ENCODE measurements at regions not wholly inside any gene's neighbourhood (a gene's known extent, or its start where the extent isn't known, plus 50 kb on each side); places are given as distances from the start of the nearest gene placed in this dataset.

- DNase-seq (ENCODE audit: low read depth in 4 of 4, low spot score in 2 of 4): no peak
These were observed 761.3 kb downstream of the HDGFL1 start for GRCh38 chr6:23330632-23331031.

- no peak for DNase-seq (ENCODE audit: low read depth in 4 of 4, low spot score in 2 of 4)
These were observed 765.0 kb downstream of the HDGFL1 start for GRCh38 chr6:23334360-23334759.

- DNase-seq (ENCODE audit: low read depth in 4 of 4, low spot score in 2 of 4): no peak
These were observed 766.5 kb downstream of the HDGFL1 start for GRCh38 chr6:23335894-23336293.

- no peak for DNase-seq (ENCODE audit: low read depth in 4 of 4, low spot score in 2 of 4)
These were observed 769.9 kb downstream of the HDGFL1 start for GRCh38 chr6:23339268-23339667.

GRCh38 chr6:23340271-23340670, 770.9 kb downstream of the HDGFL1 start:
- DNase-seq (ENCODE audit: low read depth in 4 of 4, low spot score in 2 of 4): no peak

GRCh38 chr6:23343610-23344306, 774.4 kb downstream of the HDGFL1 start:
- no peak for DNase-seq (ENCODE audit: low read depth in 4 of 4, low spot score in 2 of 4)

- DNase-seq (ENCODE audit: low read depth in 4 of 4, low spot score in 2 of 4): no peak
These were observed 777.8 kb upstream of the NRSN1 start for GRCh38 chr6:23348185-23348584.

GRCh38 chr6:23349521-23350147, 776.4 kb upstream of the NRSN1 start:
- no peak for DNase-seq (ENCODE audit: low read depth in 4 of 4, low spot score in 2 of 4)

DNA sequence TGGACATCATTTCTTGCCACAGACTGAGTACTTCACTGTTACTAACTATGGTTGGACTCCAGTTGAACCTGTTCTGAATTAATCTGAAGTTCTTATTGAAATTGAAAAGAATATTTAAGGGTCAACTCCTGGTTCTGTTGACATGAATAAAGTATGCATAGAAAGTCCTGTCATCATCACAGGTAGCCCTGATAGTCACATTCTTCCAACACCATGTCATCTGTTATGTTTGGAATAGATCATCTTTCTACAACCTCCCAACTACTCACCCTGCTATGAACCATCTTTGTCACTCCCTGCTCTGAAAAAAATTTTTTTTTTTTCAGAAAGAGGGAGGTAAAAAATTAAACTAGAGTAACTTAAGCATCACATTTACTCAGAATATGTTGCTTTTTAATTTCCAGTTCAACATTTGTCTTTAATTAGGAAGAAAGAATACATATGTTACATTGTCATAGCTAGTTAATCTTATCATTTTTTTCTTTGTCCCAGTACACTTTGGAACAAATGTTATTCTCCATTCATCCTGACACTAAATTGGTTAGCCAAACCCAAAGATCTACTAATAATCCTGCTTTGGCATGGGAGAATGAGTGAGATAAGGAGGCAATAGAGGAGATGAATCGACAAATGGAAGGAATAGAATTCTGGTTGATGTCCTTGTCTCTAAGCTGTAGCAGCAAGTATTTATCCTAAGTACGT, 775.1 kb upstream of the NRSN1 start:
- DNase-seq (ENCODE audit: low read depth in 4 of 4, low spot score in 2 of 4): no peak

DNA sequence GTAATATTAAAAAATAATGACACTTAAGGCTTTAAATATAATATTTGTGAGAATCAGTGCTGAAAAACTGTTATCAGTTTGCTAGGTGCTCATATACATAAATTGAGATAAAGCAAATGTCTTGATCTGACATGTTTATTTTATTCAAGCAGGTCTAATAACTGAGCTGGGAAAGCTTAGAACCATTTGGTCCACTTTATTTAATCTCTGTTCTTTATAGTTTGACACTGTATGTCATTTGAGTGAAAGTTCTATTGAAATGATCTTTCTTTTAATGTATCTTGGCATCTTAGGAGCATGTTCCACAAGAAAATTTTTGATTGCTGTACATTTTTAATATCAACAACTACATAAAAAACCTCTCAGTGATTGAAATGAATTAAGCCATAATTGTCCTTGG, 772.0 kb upstream of the NRSN1 start:
- no peak for DNase-seq (ENCODE audit: low read depth in 4 of 4, low spot score in 2 of 4)

DNA sequence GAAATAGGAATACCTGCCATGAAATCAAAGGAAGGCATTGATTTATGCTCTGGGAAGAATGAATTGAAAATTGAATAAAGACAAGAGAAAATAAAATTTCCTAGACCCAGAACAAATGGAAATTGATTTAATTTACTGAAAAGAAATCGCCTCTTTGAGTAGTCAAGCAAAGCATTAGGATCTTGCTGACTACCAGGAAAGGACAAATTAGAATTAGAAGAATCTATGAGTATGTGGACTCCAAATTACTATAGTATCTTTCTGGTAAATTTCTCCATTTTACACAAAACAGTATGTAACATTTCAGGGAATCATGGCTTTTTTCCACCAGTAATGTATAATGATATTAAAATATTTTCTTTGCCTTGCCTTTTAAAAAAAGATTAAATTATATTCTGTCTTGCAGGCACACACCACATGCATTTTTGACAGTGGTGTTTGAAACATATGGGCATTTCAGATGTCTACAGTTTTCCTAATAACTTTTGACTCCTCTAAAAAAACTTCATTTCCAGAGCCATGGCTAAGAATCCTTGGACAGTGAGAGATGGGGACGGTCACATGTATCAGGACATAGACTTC, 768.7 kb upstream of the NRSN1 start:
- DNase-seq (ENCODE audit: low read depth in 4 of 4, low spot score in 2 of 4): no peak

DNA sequence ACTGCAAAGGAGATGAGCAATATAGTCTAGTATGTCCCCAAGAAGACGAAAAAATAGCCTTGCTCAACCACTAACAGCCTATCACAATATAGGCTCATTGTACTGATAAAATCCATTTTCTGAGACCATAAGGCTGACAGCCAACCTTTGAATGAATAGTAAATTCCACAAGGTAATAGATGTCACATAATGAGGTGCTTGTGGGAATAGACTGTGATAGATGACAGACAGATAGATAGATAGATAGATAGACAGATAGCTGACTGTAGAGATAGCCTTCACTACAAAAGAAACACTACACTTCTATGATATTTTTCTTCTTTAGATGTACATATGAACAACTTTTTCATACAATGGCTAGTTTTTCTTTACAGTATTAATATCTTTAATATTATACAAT, 760.3 kb upstream of the NRSN1 start:
- DNase-seq (ENCODE audit: low read depth in 4 of 4, low spot score in 2 of 4): no peak

DNA sequence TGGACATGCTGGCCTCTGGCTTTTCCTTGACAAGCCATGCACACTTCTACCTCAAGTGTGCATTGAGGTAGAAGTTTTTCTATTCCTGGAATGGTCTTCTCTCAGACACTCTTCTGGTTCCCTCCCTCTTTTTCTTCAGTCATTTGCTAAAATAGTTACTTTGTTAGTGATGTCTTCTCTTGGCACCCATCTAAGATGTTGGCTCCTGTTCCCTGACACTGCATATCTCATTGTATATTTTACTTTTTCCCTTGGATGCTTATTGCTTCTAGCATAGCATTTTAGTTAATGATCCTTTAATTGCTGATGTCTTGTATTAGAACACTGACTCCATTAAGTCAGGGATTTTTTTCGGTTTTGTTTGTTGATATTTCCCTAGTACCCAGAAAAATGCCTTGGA, 758.7 kb upstream of the NRSN1 start:
- no peak for DNase-seq (ENCODE audit: low read depth in 4 of 4, low spot score in 2 of 4)

- DNase-seq (ENCODE audit: low read depth in 4 of 4, low spot score in 2 of 4): no peak
These were observed 757.5 kb upstream of the NRSN1 start for GRCh38 chr6:23368557-23368956.

GRCh38 chr6:23370051-23370450, 756.0 kb upstream of the NRSN1 start:
- no peak for DNase-seq (ENCODE audit: low read depth in 4 of 4, low spot score in 2 of 4)

DNA sequence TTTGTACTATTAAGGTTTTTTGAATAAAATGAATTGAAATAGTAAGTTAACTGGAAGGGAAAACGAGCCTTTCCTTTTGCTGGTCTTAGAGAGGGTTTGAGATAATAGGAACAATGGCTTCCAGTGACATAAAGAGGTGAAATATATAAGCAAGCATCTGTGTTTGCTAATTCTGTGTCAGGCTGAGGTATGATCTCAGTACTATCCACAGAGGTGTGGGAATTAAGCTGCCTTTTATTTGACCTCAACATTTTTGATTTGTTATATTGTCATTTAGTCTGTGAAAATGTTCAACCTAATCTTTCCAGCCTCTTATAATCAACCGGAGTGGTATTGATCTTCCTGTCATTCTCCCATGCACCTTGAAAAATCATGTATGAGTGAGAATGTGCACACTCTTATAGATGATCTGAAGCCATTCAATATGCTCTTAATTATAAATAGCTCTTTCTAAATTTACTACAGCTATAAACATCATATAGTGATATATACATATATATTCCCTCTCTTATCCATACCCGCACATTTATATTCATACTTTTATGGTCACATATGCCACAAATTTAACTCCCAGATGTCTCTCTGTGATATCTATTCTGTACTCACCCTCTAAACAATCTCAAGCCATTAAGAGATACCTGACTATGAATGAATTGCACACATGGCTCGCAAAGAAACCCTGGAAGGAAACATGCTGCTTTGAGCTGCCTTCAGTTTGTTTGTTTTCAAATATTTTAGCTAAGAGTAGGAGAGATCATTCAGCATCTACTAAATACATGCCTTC, 754.7 kb upstream of the NRSN1 start:
- no peak for DNase-seq (ENCODE audit: low read depth in 4 of 4, low spot score in 2 of 4)

- no peak for DNase-seq (ENCODE audit: low read depth in 4 of 4, low spot score in 2 of 4)
These were observed 748.2 kb upstream of the NRSN1 start for GRCh38 chr6:23377830-23378229.

DNA sequence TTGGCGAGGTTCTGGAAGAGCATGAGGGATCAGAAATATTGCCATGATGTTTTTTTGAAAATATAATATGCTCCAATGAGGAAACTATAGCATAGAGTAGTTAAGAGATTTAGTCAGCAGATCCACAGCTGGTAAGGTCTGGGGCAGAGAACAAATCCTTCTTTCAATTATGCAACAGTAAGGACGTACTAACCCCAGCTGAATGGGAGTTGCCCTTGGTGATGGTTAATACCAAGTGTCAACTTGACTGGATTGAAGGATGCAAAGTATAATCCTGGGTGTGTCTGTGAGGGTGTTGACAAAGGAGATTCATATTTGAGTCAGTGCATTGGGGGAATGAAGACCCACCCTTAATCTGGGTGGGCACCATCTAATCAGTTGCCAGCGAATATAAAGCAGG, 745.5 kb upstream of the NRSN1 start:
- no peak for DNase-seq (ENCODE audit: low read depth in 4 of 4, low spot score in 2 of 4)

DNA sequence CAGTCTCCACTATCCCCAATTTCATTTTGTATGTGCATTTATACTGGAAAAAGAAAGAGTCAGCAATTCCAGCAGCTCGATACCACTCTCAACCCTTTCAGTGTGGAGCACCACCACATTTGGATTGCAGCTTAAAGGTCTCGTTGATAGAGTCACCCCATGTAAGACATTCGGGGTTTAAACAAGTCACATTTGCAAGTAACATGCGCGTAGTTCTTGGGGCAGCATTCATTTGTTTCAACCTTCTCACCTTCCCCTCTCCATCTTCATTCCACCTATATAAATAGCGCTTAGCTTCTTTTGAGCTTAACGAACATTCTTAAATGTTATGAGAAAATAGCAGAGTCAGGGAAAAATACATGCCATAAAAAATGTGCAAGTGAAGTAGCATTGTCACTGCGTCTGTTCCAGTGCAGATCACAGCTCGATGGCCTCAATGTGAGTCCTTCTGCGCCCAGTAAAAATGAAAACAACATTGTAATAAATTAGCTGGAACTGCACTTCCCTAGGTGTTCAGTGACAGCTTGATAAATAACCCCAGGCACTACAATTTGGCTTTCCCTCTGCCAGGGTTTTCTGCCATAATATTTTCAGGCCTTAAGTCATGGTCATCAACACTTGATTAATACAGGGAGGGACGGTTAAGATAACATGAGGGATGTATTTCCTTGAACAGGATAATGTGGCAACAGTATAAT, 737.8 kb upstream of the NRSN1 start:
- no peak for DNase-seq (ENCODE audit: low read depth in 4 of 4, low spot score in 2 of 4)

DNA sequence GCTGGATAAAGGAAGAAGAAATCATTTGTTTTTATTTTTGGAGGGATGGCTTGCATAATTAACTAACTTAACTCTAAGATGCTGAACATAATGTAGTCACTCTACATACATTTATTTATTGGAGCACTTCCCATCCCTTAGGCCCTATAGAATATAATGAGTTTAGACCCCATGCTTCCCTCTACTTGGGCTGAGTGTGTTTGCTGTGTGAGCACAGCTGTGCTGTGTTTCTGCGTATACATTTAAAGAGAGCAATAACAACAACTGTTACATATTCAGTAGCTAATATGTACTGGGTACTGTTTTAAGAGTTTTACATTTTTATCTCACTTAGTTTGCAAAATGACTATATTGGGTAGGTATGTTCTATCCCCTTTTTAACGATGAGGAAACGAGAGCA, 736.6 kb upstream of the NRSN1 start:
- DNase-seq (ENCODE audit: low read depth in 4 of 4, low spot score in 2 of 4): no peak
